ENCODE measurements at regions not wholly inside any gene's neighbourhood (a gene's known extent, or its start where the extent isn't known, plus 50 kb on each side); places are given as distances from the start of the nearest gene placed in this dataset.

DNA sequence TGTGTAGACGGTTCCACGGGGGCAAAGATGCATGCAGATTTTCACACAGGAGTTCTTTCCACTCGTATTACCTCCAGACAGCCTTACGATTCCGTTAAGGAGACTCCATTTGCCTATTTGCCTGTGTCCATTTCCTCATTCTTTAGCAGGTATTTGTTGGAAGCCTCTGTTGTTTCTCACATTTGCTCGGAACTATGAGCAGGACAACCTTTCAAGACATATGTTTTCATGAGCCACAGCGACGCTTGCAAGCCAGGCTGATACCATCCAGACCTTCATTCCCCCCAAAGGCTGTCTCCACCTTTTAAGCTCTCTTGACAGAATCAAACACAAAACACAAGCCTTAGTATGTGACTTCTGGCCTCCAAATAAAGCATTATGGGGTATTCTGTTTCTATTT, 57.6 kb upstream of the NEDD9 start:
- no peak overlapping the region for H3K4me3 ChIP-seq
- in situ Hi-C loops (cut with MboI; ENCODE audit: low sequenced_read_pairs), result no loop called here
- H3K9me3 ChIP-seq, result no peaks in the 10 kb centered on the region
- H3K27me3 ChIP-seq (ENCODE audit: low read depth), result no peaks in the 10 kb centered on the region
- no peaks in the 10 kb centered on the region for H3K36me3 ChIP-seq (replicated peaks)
- no peaks in the 10 kb centered on the region for H3K4me1 ChIP-seq
- DNase-seq (ENCODE audit: low spot score in 2 of 2), result no peak

DNA sequence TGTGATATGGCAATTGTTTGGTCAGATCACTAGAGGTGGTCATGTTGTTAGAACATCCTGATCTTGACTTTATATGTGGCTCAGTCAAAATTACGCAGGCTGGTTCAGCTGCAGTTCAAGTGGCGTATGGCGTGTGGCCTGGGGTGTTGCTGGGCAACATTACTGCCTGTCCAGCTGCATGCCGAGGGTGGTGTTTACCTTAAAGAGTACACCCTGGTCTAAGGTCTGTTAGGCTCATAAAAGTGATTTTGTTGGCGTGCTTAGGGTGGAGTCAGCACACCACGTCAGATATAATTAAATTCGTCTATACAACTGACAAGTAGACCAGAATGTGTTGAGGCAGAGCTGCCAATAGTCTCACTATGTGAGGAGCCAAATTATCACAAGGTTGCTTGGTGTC, 55.6 kb upstream of the NEDD9 start:
- in situ Hi-C loops (cut with MboI; ENCODE audit: low sequenced_read_pairs), result no loop called here
- H3K27me3 ChIP-seq (ENCODE audit: low read depth), result no peaks in the 10 kb centered on the region
- H3K4me3 ChIP-seq, result no peak overlapping the region
- DNase-seq (ENCODE audit: low spot score in 2 of 2), result no peak
- no peaks in the 10 kb centered on the region for H3K36me3 ChIP-seq (replicated peaks)
- H3K4me1 ChIP-seq, result no peaks in the 10 kb centered on the region
- H3K9me3 ChIP-seq, result no peaks in the 10 kb centered on the region

DNA sequence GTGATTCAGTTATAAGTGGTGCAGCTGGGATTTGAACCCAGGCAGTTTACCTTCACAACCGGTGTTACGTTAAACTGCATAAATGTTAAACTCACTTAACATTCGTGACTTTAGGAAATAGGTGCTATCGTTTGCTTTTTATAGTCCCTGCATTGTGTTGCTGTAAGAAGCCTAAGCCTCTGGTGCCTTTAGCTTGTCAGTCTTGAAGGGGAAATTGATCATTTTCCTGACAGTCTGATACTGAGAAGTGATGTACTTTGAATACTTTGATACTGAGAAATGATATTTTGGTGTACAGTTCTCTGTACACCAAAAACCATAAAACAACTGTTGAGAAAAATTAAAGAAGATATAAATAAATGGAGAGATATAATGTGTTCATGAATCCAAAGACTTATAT, 52.5 kb upstream of the NEDD9 start:
- Histone ChIP-seq H3K27me3 (ENCODE audit: low read depth) (no peaks in the 10 kb centered on the region), H3K9me3 (no peaks in the 10 kb centered on the region), H3K36me3 (replicated peaks) (no peaks in the 10 kb centered on the region), H3K4me1 (no peaks in the 10 kb centered on the region), H3K4me3 (no peak overlapping the region)
- DNase-seq (ENCODE audit: low spot score in 2 of 2), result no peak
- in situ Hi-C loops (cut with MboI; ENCODE audit: low sequenced_read_pairs), result no loop called here

DNA sequence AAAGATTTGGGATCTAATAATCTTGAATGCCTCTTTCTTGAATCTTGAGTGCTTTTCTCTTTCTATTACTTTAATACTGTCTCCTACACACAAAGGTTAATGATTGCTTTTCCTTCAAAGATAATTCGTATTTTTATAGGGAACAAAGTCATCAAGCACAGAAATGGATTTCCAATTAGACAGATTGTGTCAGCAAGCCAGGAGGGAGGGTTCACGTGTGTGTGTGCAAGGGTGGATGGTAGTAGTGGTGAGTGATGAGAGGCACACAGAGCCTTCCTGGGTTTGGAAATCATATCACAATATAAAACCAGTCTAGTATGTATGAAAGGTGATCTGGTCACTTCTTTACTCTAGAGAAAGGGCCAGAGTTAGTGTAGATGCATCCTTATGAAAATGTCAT, 51.2 kb upstream of the NEDD9 start:
- in situ Hi-C loops (cut with MboI; ENCODE audit: low sequenced_read_pairs), result no loop called here
- H3K9me3 ChIP-seq, result no peaks in the 10 kb centered on the region

DNA sequence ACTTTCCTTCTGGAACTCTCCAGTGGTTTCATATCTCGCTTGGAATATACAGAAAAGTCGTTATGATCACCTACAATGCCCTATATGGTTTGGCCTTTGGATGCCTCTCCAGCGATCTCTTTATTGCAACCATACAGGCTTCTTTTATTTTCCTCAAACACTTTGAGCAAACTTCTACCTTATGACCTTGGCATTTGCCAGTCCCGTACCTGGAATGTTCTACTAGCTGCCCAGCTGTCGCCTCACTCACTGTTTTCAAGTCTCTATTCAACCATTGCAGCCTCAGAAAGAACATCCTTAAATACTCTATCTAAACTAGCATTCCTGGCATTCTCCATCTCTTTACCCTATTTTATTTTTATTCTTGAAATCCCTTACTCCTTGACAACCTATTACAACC, 50.4 kb upstream of the NEDD9 start:
- DNase-seq (ENCODE audit: low spot score in 2 of 2), result no peak
- no peaks in the 10 kb centered on the region for H3K36me3 ChIP-seq (replicated peaks)
- H3K4me3 ChIP-seq, result no peak overlapping the region
- no peaks in the 10 kb centered on the region for H3K9me3 ChIP-seq
- in situ Hi-C loops (cut with MboI; ENCODE audit: low sequenced_read_pairs), result no loop called here
- H3K4me1 ChIP-seq, result peaks cover 1% of the 10 kb centered on the region
- no peaks in the 10 kb centered on the region for H3K27me3 ChIP-seq (ENCODE audit: low read depth)

More for the DNA sequence above, 51.2 kb upstream of the NEDD9 start:
- no peaks in the 10 kb centered on the region for H3K27me3 ChIP-seq (ENCODE audit: low read depth)
- H3K4me3 ChIP-seq, result no peak overlapping the region
- no peaks in the 10 kb centered on the region for H3K36me3 ChIP-seq (replicated peaks)
- H3K4me1 ChIP-seq, result no peaks in the 10 kb centered on the region
- DNase-seq (ENCODE audit: low spot score in 2 of 2), result no peak

Measured in HAP-1 (cell line).